HG03439 (cell line): ENCODE measurements at regions not wholly inside any gene's neighbourhood (a gene's known extent, or its start where the extent isn't known, plus 50 kb on each side); places are given as distances from the start of the nearest gene placed in this dataset.

Source experiments
- ATAC-seq: cut with Tn5 transposase; IDR thresholded peaks from one replicate; pipeline ENCODE4 v1.9.1; 2021; ENCODE audit warnings: mild to moderate bottlenecking, moderate library complexity; ENCODE audit not compliant: unreplicated experiment

GRCh38 chr17:12365805-12366204 lies 299.9 kb upstream of the MYOCD start:
- ATAC-seq = no peak

GRCh38 chr17:12369065-12369464 lies 296.6 kb upstream of the MYOCD start:
- no peak for ATAC-seq

- no peak for ATAC-seq
These were observed 289.4 kb upstream of the MYOCD start for GRCh38 chr17:12376276-12376675.

- ATAC-seq = no peak
These were observed 279.5 kb upstream of the MYOCD start for GRCh38 chr17:12386225-12386624.

- no peak for ATAC-seq
These were observed 277.5 kb upstream of the MYOCD start for GRCh38 chr17:12388226-12388625.

GRCh38 chr17:12389421-12389820 lies 276.3 kb upstream of the MYOCD start:
- ATAC-seq = no peak

GRCh38 chr17:12390631-12391030 lies 275.1 kb upstream of the MYOCD start:
- no peak for ATAC-seq

- ATAC-seq = no peak
These were observed 274.2 kb upstream of the MYOCD start for GRCh38 chr17:12391468-12391867.

- ATAC-seq = no peak
These were observed 269.8 kb upstream of the MYOCD start for GRCh38 chr17:12395733-12396354.

- ATAC-seq = no peak
These were observed 267.1 kb upstream of the MYOCD start for GRCh38 chr17:12398441-12399051.

GRCh38 chr17:12402963-12403622 lies 262.6 kb upstream of the MYOCD start:
- no peak for ATAC-seq

GRCh38 chr17:12403881-12404398 lies 261.8 kb upstream of the MYOCD start:
- no peak for ATAC-seq

- no peak for ATAC-seq
These were observed 259.0 kb upstream of the MYOCD start for GRCh38 chr17:12406623-12407215.

GRCh38 chr17:12407495-12408252 lies 258.0 kb upstream of the MYOCD start:
- no peak for ATAC-seq

GRCh38 chr17:12409082-12409481 lies 256.6 kb upstream of the MYOCD start:
- ATAC-seq = no peak

GRCh38 chr17:12410717-12411116 lies 255.0 kb upstream of the MYOCD start:
- ATAC-seq = no peak

GRCh38 chr17:12415031-12415430 lies 250.7 kb upstream of the MYOCD start:
- ATAC-seq = no peak

GRCh38 chr17:12421077-12421476 lies 244.6 kb upstream of the MYOCD start:
- ATAC-seq = no peak

GRCh38 chr17:12421646-12422306 lies 243.9 kb upstream of the MYOCD start:
- no peak for ATAC-seq

GRCh38 chr17:12422651-12423050 lies 243.0 kb upstream of the MYOCD start:
- ATAC-seq = no peak

- no peak for ATAC-seq
These were observed 242.4 kb upstream of the MYOCD start for GRCh38 chr17:12423337-12423736.
